A549 (cell line): ENCODE measurements at regions not wholly inside any gene's neighbourhood (a gene's known extent, or its start where the extent isn't known, plus 50 kb on each side); places are given as distances from the start of the nearest gene placed in this dataset.

Experiments
- ATAC-seq, 2 experiments: fragments of 200-7000 bp in 1 of 2; fragments of >200 bp in 1 of 2; cut with Nextera tagmentation in 1 of 2; cut with Tn5 transposase in 1 of 2; 3 replicates each; pipeline versions ENCODE4 v1.8.0 to v1.9.1; 2018 to 2020; ENCODE audit warnings: mild to moderate bottlenecking in 1 of 2, moderate library complexity in 1 of 2
- CTCF ChIA-PET: fragments of 300-600 bp; sonication (Branson Sonifier 250); formaldehyde crosslinking; extraction: SDS; loops from one replicate; lab custom pipeline; 2021; ENCODE audit warnings: antibody characterized with exemption, inconsistent platforms; lab: Yijun Ruan, JAX
- POLR2A ChIA-PET: fragments of 350-600 bp; formaldehyde crosslinking; extraction: SDS; loops from one replicate; lab custom pipeline; 2021; ENCODE audit warnings: antibody characterized with exemption, inconsistent platforms; lab: Yijun Ruan, JAX
- DNase-seq, 2 experiments: peaks; one replicate each; pipeline versions ENCODE4 v3.0.0 to v3.0.0-alpha.2; 2011 to 2016; ENCODE audit warnings: low read depth in 1 of 2, low spot score in 1 of 2
- FAIRE-seq: peaks from 2 replicates; lab custom pipeline; 2011; peaks lifted over from hg19 to GRCh38; lab: Jason Lieb, UNC
- H3K27ac ChIP-seq, 2 experiments: fragments of >200 bp; sonication (Bioruptor Twin); formaldehyde crosslinking; 3 replicates each; pipeline ENCODE4 v1.5.1; 2016 to 2017
- H3K4me1 ChIP-seq: fragments of >200 bp; sonication (Bioruptor Twin); formaldehyde crosslinking; 3 replicates; pipeline ENCODE4 v1.6.1; 2016
- H3K4me2 ChIP-seq: fragments of >200 bp; sonication (Bioruptor Twin); formaldehyde crosslinking; 3 replicates; pipeline ENCODE4 v1.6.1; 2016
- H3K4me3 ChIP-seq: fragments of >200 bp; sonication (Bioruptor Twin); formaldehyde crosslinking; 3 replicates; pipeline ENCODE4 v1.5.1; 2016
- H3K9me3 ChIP-seq: fragments of >200 bp; sonication (Bioruptor Twin); formaldehyde crosslinking; 3 replicates; pipeline ENCODE4 v1.6.1; 2016
- CBX2 ChIP-seq: fragments of 200-600 bp; sonication (generic); IDR thresholded peaks from 2 replicates; pipeline ENCODE4 v1.6.1; 2016; ENCODE audit warnings: low read depth, mild to moderate bottlenecking, borderline replicate concordance
- CEBPB ChIP-seq, 2 experiments: fragments of >200 bp in 1 of 2; sonication (Bioruptor Twin) in 1 of 2; formaldehyde crosslinking in 1 of 2; IDR thresholded peaks; 2 replicates each; pipeline ENCODE4 v1.6.1; 2012 to 2016
- CHD2 ChIP-seq: fragments of 150-350 bp; IDR thresholded peaks from 2 replicates; pipeline ENCODE4 v1.6.1; 2014; ENCODE audit warnings: low read length; ENCODE audit not compliant: partially characterized antibody
- CHD4 ChIP-seq: fragments of 200-600 bp; sonication (generic); IDR thresholded peaks from 2 replicates; pipeline ENCODE4 v1.6.1; 2016; ENCODE audit warnings: antibody characterized with exemption, mild to moderate bottlenecking, borderline replicate concordance
- E2F6 ChIP-seq: IDR thresholded peaks from 2 replicates; pipeline ENCODE4 v1.6.1; 2012; ENCODE audit warnings: low read depth, borderline replicate concordance
- EHF ChIP-seq: fragments of 250-450 bp; sonication (Bioruptor Pico); IDR thresholded peaks from 2 replicates; pipeline ENCODE4 v1.5.0; 2020; ENCODE audit warnings: mild to moderate bottlenecking
- EHMT2 ChIP-seq: fragments of 200-600 bp; sonication (generic); IDR thresholded peaks from 2 replicates; pipeline ENCODE4 v1.6.1; 2016; ENCODE audit warnings: antibody characterized with exemption, low read depth, mild to moderate bottlenecking, moderate library complexity
- EP300 ChIP-seq, 2 experiments: fragments of >200 bp; sonication (Bioruptor Twin); formaldehyde crosslinking; IDR thresholded peaks; 2 replicates in 1 of 2; 3 replicates in 1 of 2; pipeline ENCODE4 v1.6.1; 2016 to 2017
- FOSB ChIP-seq: fragments of 250-450 bp; sonication (Bioruptor Pico); IDR thresholded peaks from 2 replicates; pipeline ENCODE4 v1.5.0; 2020; ENCODE audit warnings: mild to moderate bottlenecking, moderate library complexity
- FOXS1 ChIP-seq: fragments of 250-450 bp; sonication (Bioruptor Pico); IDR thresholded peaks from 2 replicates; pipeline ENCODE4 v1.5.0; 2020; ENCODE audit warnings: mild to moderate bottlenecking, moderate library complexity
- GATA3 ChIP-seq: IDR thresholded peaks from 2 replicates; pipeline ENCODE4 v1.6.1; 2012; ENCODE audit warnings: borderline replicate concordance
- HDAC2 ChIP-seq: fragments of 200-600 bp; sonication (generic); IDR thresholded peaks from 2 replicates; pipeline ENCODE4 v1.6.1; 2016
- HOXA7 ChIP-seq: fragments of 250-450 bp; sonication (Bioruptor Pico); IDR thresholded peaks from 2 replicates; pipeline ENCODE4 v1.5.0; 2020; ENCODE audit warnings: mild to moderate bottlenecking, moderate library complexity
- MAFK ChIP-seq: fragments of 450-650 bp; IDR thresholded peaks from 2 replicates; pipeline ENCODE4 v1.6.1; 2014; ENCODE audit not compliant: partially characterized antibody
- NFE2L2 ChIP-seq: fragments of 150-350 bp; conservative IDR thresholded peaks from 2 replicates; pipeline ENCODE4 v1.6.1; 2014; ENCODE audit warnings: low read length
- NPAS2 ChIP-seq: fragments of 250-450 bp; sonication (Bioruptor Pico); IDR thresholded peaks from 2 replicates; pipeline ENCODE4 v1.8.0; 2022; ENCODE audit warnings: mild to moderate bottlenecking, moderate library complexity, borderline replicate concordance
- PHF8 ChIP-seq: fragments of 200-600 bp; sonication (generic); IDR thresholded peaks from 2 replicates; pipeline ENCODE4 v1.6.1; 2016; ENCODE audit warnings: low read depth, mild to moderate bottlenecking, antibody characterized with exemption, moderate library complexity, borderline replicate concordance
- POLR2AphosphoS2 ChIP-seq: conservative IDR thresholded peaks from 2 replicates; pipeline ENCODE4 v1.6.1; 2012; ENCODE audit warnings: low read length, improper control_type of control experiment, inconsistent platforms
- RCOR1 ChIP-seq: fragments of 150-350 bp; IDR thresholded peaks from 2 replicates; pipeline ENCODE4 v1.6.1; 2014; ENCODE audit warnings: antibody characterized with exemption, low read length, low read depth
- USF2 ChIP-seq: fragments of 450-650 bp; IDR thresholded peaks from 2 replicates; pipeline ENCODE4 v1.6.1; 2014; ENCODE audit warnings: antibody characterized with exemption
- ZC3H11A ChIP-seq: fragments of 450-650 bp; IDR thresholded peaks from 2 replicates; pipeline ENCODE4 v1.6.1; 2014; ENCODE audit warnings: antibody characterized with exemption, mild to moderate bottlenecking
- ZFP36 ChIP-seq: fragments of 450-650 bp; IDR thresholded peaks from 2 replicates; pipeline ENCODE4 v1.6.1; 2014; ENCODE audit warnings: borderline replicate concordance; ENCODE audit not compliant: partially characterized antibody
- ZNF302 ChIP-seq: fragments of 250-450 bp; sonication (Bioruptor Pico); IDR thresholded peaks from 2 replicates; pipeline ENCODE4 v1.9.0; 2021; ENCODE audit warnings: inconsistent platforms, mild to moderate bottlenecking, moderate library complexity
- ZSCAN20 ChIP-seq: fragments of 250-450 bp; sonication (Bioruptor Pico); IDR thresholded peaks from 2 replicates; pipeline ENCODE4 v1.8.0; 2022; ENCODE audit warnings: mild to moderate bottlenecking, moderate library complexity
- WGBS: methylation state at CpG from one replicate; pipeline ENCODE4 v1.1.6; 2017; ENCODE audit errors: missing lambda C conversion rate; 5-methylcytosine and 5-hydroxymethylcytosine counted together
- TF ChIP-seq, protein P1 (sequence below): fragments of >200 bp; sonication (Bioruptor Twin); formaldehyde crosslinking; IDR thresholded peaks from 2 replicates; pipeline ENCODE4 v1.6.1; 2016

DNA sequence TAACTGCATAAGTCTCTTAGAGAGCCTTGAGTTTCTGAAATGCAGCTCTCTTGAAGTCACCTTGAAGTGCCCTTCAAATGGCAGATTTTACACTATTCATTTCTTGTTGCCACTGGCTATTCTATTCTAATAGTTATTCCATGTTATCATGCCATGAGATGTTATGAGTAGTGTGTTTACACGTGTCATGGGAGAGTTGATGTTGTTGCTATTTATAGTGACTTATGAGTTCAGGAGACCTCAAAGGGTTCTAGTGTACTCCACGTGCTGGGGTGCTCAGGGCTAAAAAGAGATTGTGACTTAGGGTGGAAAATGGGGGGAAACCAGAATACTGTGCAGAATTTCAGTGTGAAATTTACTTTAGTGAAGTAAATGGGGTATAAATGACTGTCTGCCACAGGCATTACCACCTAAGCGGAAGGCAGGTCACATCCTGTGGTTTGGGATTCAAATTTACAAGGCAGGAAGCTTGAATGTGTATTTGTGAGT is 77.1 kb upstream of the SLC4A4 start:
- POLR2A ChIA-PET, result no interaction called here
- Histone ChIP-seq H3K27ac (no peak overlapping the region), H3K4me3 (no peak overlapping the region), H3K4me1 (no peaks in the 10 kb centered on the region), H3K4me2 (no peak overlapping the region), H3K9me3 (no peaks in the 10 kb centered on the region)
- ATAC-seq, result no peak
- CTCF ChIA-PET, result no interaction called here
- FAIRE-seq, result no peak
- DNase-seq, result no peak
- 42% methylated on average over 3 of the region's 3 CpGs for WGBS
- no peak for TF ChIP-seq USF2
- TF ChIP-seq ZC3H11A, result no peak
- no peak for TF ChIP-seq CHD2
- TF ChIP-seq CHD4, result no peak
- TF ChIP-seq EHF (CRISPR knock-in tag), result no peak
- no peak for TF ChIP-seq ZSCAN20 (CRISPR knock-in tag)
- TF ChIP-seq, protein P1, sequence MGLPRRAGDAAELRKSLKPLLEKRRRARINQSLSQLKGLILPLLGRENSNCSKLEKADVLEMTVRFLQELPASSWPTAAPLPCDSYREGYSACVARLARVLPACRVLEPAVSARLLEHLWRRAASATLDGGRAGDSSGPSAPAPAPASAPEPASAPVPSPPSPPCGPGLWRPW, result no peak
- no peak for TF ChIP-seq E2F6
- no peak for TF ChIP-seq CBX2
- no peak for TF ChIP-seq RCOR1
- no peak for TF ChIP-seq MAFK
- TF ChIP-seq FOSB, result no peak
- no peak for TF ChIP-seq POLR2AphosphoS2
- no peak for TF ChIP-seq ZFP36
- no peak for TF ChIP-seq NPAS2 (CRISPR knock-in tag)
- no peak for TF ChIP-seq ZNF302 (CRISPR knock-in tag)
- TF ChIP-seq FOXS1, result no peak

GRCh38 chr4:71262161-71262560 is 76.7 kb upstream of the SLC4A4 start:
- no peak overlapping the region for H3K4me2 ChIP-seq
- POLR2A ChIA-PET, result no interaction called here
- WGBS, result 72% methylated on average over 3 of the region's 3 CpGs

DNA sequence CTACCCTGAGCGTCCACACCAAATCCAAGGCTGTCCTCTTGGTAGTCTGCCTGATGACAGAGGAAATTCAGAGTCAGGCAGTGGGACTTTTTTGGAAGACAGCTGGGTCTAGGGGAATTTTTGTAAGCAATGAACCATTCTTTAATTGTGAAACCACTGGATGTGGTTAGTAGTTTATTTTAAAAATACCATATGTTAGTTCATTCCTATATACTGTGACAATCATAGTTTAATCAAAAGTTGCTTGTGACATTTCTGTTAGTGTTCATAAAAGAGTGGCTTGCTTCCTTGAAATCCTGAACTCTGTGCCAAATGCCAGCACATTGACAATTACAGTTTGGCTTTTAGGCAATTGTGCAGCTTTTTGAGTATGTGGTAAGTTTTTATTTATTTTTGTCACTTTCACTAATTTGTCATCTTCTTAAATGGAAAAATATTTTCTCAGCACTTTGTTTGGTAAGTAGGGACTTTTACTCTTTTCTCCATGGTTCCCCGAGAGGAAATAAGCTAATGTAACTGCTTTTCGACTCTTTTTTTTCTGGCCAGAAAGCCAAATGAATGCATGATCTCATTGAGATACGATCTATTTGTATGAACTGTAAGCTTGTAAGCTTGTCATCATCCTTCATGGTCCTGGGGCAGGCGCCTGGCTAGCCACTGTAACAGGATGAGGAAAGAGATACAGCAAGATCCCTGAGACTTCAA is 72.6 kb upstream of the SLC4A4 start:
- no peak for DNase-seq
- no peaks in the 10 kb centered on the region for H3K9me3 ChIP-seq
- no peak overlapping the region for H3K4me2 ChIP-seq
- 0 out of 3 replicates have a peak, but pooled peaks cover 2% of the 10 kb centered on the region for H3K4me1 ChIP-seq
- no peak for ATAC-seq
- no peak overlapping the region for H3K4me3 ChIP-seq
- no peak overlapping the region for H3K27ac ChIP-seq
- TF ChIP-seq CBX2 (no peak), GATA3 (no peak), ZC3H11A (no peak), HDAC2 (no peak), CEBPB (IDR thresholded peaks at IDR 0.05) (no peak), HOXA7 (no peak)
- 81% methylated on average over 5 of the region's 5 CpGs for WGBS
- no peak for FAIRE-seq
- ChIA-PET POLR2A (no interaction called here), CTCF (interaction anchor here (1.2 kb wide), 1 partner anchor 36 kb away, joined by 3 read pairs; no protein-coding TSS in a partner anchor)

More at GRCh38 chr4:71262161-71262560, 76.7 kb upstream of the SLC4A4 start:
- CTCF ChIA-PET, result no interaction called here
- TF ChIP-seq PHF8, result no peak
- TF ChIP-seq EHMT2, result no peak
- no peak for TF ChIP-seq EP300 (IDR thresholded peaks at IDR 0.05)
- no peak for TF ChIP-seq ZFP36
- no peak for TF ChIP-seq FOSB
- no peak for TF ChIP-seq NFE2L2
- no peak for TF ChIP-seq RCOR1
- DNase-seq, result no peak
- FAIRE-seq, result no peak
- Histone ChIP-seq H3K4me3 (no peak overlapping the region), H3K4me1 (no peaks in the 10 kb centered on the region), H3K9me3 (no peaks in the 10 kb centered on the region), H3K27ac (no peak overlapping the region)
- no peak for ATAC-seq
